ENCODE measurements at regions not wholly inside any gene's neighbourhood (a gene's known extent, or its start where the extent isn't known, plus 50 kb on each side); places are given as distances from the start of the nearest gene placed in this dataset.

- Histone ChIP-seq H3K4me2 (ENCODE audit: control insufficient read depth, insufficient read depth) (no peak overlapping the region), H4K20me1 (ENCODE audit: control insufficient read depth, insufficient read depth) (no peaks in the 10 kb centered on the region), H3K36me3 (ENCODE audit: control insufficient read depth in 2 of 2, insufficient read depth in 2 of 2, low read length in 1 of 2) (no peaks in the 10 kb centered on the region), H3K27ac (ENCODE audit: control insufficient read depth, insufficient read depth) (no peak overlapping the region), H3K27me3 (replicated peaks in 1 of 2; ENCODE audit: control insufficient read depth in 2 of 2, insufficient read depth in 2 of 2, low read length in 1 of 2) (no peaks in the 10 kb centered on the region), H2AFZ (ENCODE audit: control insufficient read depth, low read depth, low read length) (no peak overlapping the region), H3K4me1 (ENCODE audit: control insufficient read depth, insufficient read depth, low read length) (no peaks in the 10 kb centered on the region), H3K9me3 (replicated peaks; ENCODE audit: control insufficient read depth, insufficient read depth, low read length) (no peaks in the 10 kb centered on the region), H3K9ac (ENCODE audit: control insufficient read depth, insufficient read depth, low read length) (no peak overlapping the region), H3K4me3 (no peak overlapping the region), H3K79me2 (ENCODE audit: control insufficient read depth, insufficient read depth, low read length) (no peaks in the 10 kb centered on the region)
- intact Hi-C loops (cut with micrococcal nuclease; ENCODE audit: unreplicated experiment) (no loop called here), in situ Hi-C loops (cut with MboI) (no loop called here)
- ChIA-PET CTCF (no interaction called here), POLR2A (no interaction called here), SMC1A (ENCODE audit: uncharacterized antibody, unreplicated experiment) (no interaction called here), RAD21 (ENCODE audit: unreplicated experiment) (no interaction called here)
- TF ChIP-seq MAX (IDR thresholded peaks at IDR 0.05; ENCODE audit: low read depth, low read length) = no peak
- no peak for TF ChIP-seq IRF4 (IDR thresholded peaks at IDR 0.05; ENCODE audit: low read depth, low read length)
- no peak for TF ChIP-seq HSF1 (IDR thresholded peaks at IDR 0.05; ENCODE audit: low read depth, low read length)
- no peak for TF ChIP-seq RB1 (IDR thresholded peaks at IDR 0.05; ENCODE audit: borderline replicate concordance)
- TF ChIP-seq LARP7 (IDR thresholded peaks at IDR 0.05) = no peak
- no peak for TF ChIP-seq POU2F2 (IDR thresholded peaks at IDR 0.05; ENCODE audit: borderline replicate concordance, low read depth, low read length)
- no peak for TF ChIP-seq CHD4 (IDR thresholded peaks at IDR 0.05)
- no peak for TF ChIP-seq FOXK2 (IDR thresholded peaks at IDR 0.05)
- TF ChIP-seq CREM (IDR thresholded peaks at IDR 0.05; ENCODE audit: low read depth) = no peak
- TF ChIP-seq BMI1 (IDR thresholded peaks at IDR 0.05; ENCODE audit: borderline replicate concordance) = no peak
- TF ChIP-seq TBL1XR1 (IDR thresholded peaks at IDR 0.05; ENCODE audit: low read depth, low read length) = no peak
- no peak for TF ChIP-seq BCL3 (IDR thresholded peaks at IDR 0.05; ENCODE audit: borderline replicate concordance, insufficient read depth, low read depth, low read length, poor library complexity, severe bottlenecking)
- no peak for TF ChIP-seq TCF3 (IDR thresholded peaks at IDR 0.05; ENCODE audit: borderline replicate concordance, insufficient read depth, low read depth, low read length)
- TF ChIP-seq EED (IDR thresholded peaks at IDR 0.05; ENCODE audit: low read depth) = no peak
- TF ChIP-seq TAF1 (IDR thresholded peaks at IDR 0.05; ENCODE audit: borderline replicate concordance, low read depth, low read length) = no peak
- TF ChIP-seq CBX5 (IDR thresholded peaks at IDR 0.05; ENCODE audit: low read depth) = no peak
- no peak for TF ChIP-seq IRF5 (IDR thresholded peaks at IDR 0.05; ENCODE audit: borderline replicate concordance)
- WGBS (ENCODE audit: insufficient coverage, insufficient replicate concordance, low lambda C conversion rate, missing lambda C conversion rate) = 54% methylated on average over 4 of the region's 4 CpGs
- no TSS peak for BruUV-seq (replicated peaks)
- FAIRE-seq = no peak
- ATAC-seq = no peak
- DNase-seq (ENCODE audit: low read depth, low spot score) = no peak
Measured at GRCh38 chr7:12756821-12757220, 69.4 kb downstream of the ARL4A start.

Measured in GM12878 (cell line).